Mesenchymal stem cell (in vitro differentiated cells and primary cell): ENCODE measurements at regions not wholly inside any gene's neighbourhood (a gene's known extent, or its start where the extent isn't known, plus 50 kb on each side); places are given as distances from the start of the nearest gene placed in this dataset.

Experiments
- DNase-seq: peaks from one replicate; pipeline ENCODE4 v3.0.0-alpha.2; 2013
- H2AFZ ChIP-seq: one replicate; pipeline ENCODE4 v1.6.1; 2013; ENCODE audit warnings: low read depth, mild to moderate bottlenecking, control low read depth, inconsistent platforms, low read length, moderate library complexity
- H2AK5ac ChIP-seq: 2 replicates; pipeline ENCODE4 v1.6.1; 2013; ENCODE audit warnings: low read length, moderate library complexity, mild to moderate bottlenecking, inconsistent platforms; ENCODE audit not compliant: severe bottlenecking
- H2BK120ac ChIP-seq: one replicate; pipeline ENCODE4 v1.6.1; 2013; ENCODE audit warnings: low read depth, mild to moderate bottlenecking, inconsistent platforms, low read length, moderate library complexity
- H2BK12ac ChIP-seq, 2 experiments: one replicate each; pipeline ENCODE4 v1.6.1; 2013; ENCODE audit warnings: inconsistent platforms in 2 of 2, low read length in 2 of 2, mild to moderate bottlenecking in 2 of 2, moderate library complexity in 2 of 2, control low read depth in 1 of 2
- H2BK15ac ChIP-seq: one replicate; pipeline ENCODE4 v1.6.1; 2013; ENCODE audit warnings: mild to moderate bottlenecking, low read depth, inconsistent platforms; ENCODE audit not compliant: poor library complexity, severe bottlenecking
- H2BK5ac ChIP-seq: 2 replicates; pipeline ENCODE4 v1.6.1; 2013; ENCODE audit warnings: low read depth, mild to moderate bottlenecking, low read length, control low read depth, inconsistent platforms; ENCODE audit not compliant: poor library complexity, severe bottlenecking
- H3K14ac ChIP-seq, 2 experiments: one replicate each; pipeline ENCODE4 v1.6.1; 2013; ENCODE audit warnings: inconsistent platforms in 2 of 2, low read length in 2 of 2, control low read depth in 1 of 2, mild to moderate bottlenecking in 1 of 2, moderate library complexity in 1 of 2
- H3K18ac ChIP-seq, 2 experiments: one replicate each; pipeline ENCODE4 v1.6.1; 2013; ENCODE audit warnings: inconsistent platforms in 2 of 2, low read length in 2 of 2, control low read depth in 1 of 2, low read depth in 1 of 2, mild to moderate bottlenecking in 1 of 2
- H3K23ac ChIP-seq, 2 experiments: one replicate each; pipeline ENCODE4 v1.6.1; 2013; ENCODE audit warnings: inconsistent platforms in 2 of 2, low read length in 2 of 2, mild to moderate bottlenecking in 2 of 2, moderate library complexity in 2 of 2, control low read depth in 1 of 2
- H3K27ac ChIP-seq: 2 replicates; pipeline ENCODE4 v1.5.1; 2013; ENCODE audit warnings: mild to moderate bottlenecking, moderate library complexity, low read length, control low read depth, inconsistent platforms; ENCODE audit not compliant: poor library complexity, severe bottlenecking
- H3K27me3 ChIP-seq, 2 experiments: 2 replicates each; pipeline versions ENCODE4 v1.6.1 to v1.7.0; 2013; ENCODE audit warnings: low read length in 2 of 2, mild to moderate bottlenecking in 2 of 2, moderate library complexity in 2 of 2, control low read depth in 1 of 2, inconsistent platforms in 1 of 2; ENCODE audit not compliant: control insufficient read depth in 1 of 2, insufficient read depth in 1 of 2
- H3K36me3 ChIP-seq, 2 experiments: 2 replicates each; pipeline versions ENCODE4 v1.6.1 to v1.7.0; 2013; ENCODE audit warnings: low read length in 2 of 2, control low read depth in 1 of 2, inconsistent platforms in 1 of 2, low read depth in 1 of 2, mild to moderate bottlenecking in 1 of 2; ENCODE audit not compliant: insufficient read depth in 2 of 2, control insufficient read depth in 1 of 2
- H3K4ac ChIP-seq, 2 experiments: one replicate each; pipeline ENCODE4 v1.6.1; 2013; ENCODE audit warnings: inconsistent platforms in 2 of 2, low read length in 2 of 2, mild to moderate bottlenecking in 2 of 2, moderate library complexity in 2 of 2, control low read depth in 1 of 2, low read depth in 1 of 2
- H3K4me1 ChIP-seq: 2 replicates; pipeline ENCODE4 v1.6.1; 2013; ENCODE audit warnings: low read depth, low read length, control low read depth; ENCODE audit not compliant: control insufficient read depth, insufficient read depth
- H3K4me2 ChIP-seq: 2 replicates; pipeline ENCODE4 v1.6.1; 2013; ENCODE audit warnings: low read length, mild to moderate bottlenecking, inconsistent platforms; ENCODE audit not compliant: poor library complexity, severe bottlenecking
- H3K4me3 ChIP-seq, 2 experiments: 2 replicates each; pipeline versions ENCODE4 v1.5.1 to v1.7.0; 2013; ENCODE audit warnings: low read length in 2 of 2, mild to moderate bottlenecking in 2 of 2, control low read depth in 1 of 2, low read depth in 1 of 2; ENCODE audit not compliant: insufficient read depth in 1 of 2
- H3K79me1 ChIP-seq: replicated peaks from 2 replicates; pipeline ENCODE4 v1.6.1; 2013; ENCODE audit warnings: mild to moderate bottlenecking, control low read depth, low read length, inconsistent platforms; ENCODE audit not compliant: poor library complexity, severe bottlenecking
- H3K9ac ChIP-seq: 2 replicates; pipeline ENCODE4 v1.7.0; 2013; ENCODE audit warnings: mild to moderate bottlenecking, low read length, moderate library complexity
- H3K9me3 ChIP-seq: 2 replicates; pipeline ENCODE4 v1.7.0; 2013; ENCODE audit warnings: mild to moderate bottlenecking, low read length; ENCODE audit not compliant: control insufficient read depth
- H4K8ac ChIP-seq: one replicate; pipeline ENCODE4 v1.6.1; 2013; ENCODE audit warnings: inconsistent platforms, mild to moderate bottlenecking, low read length, moderate library complexity
- H4K91ac ChIP-seq: one replicate; pipeline ENCODE4 v1.6.1; 2013; ENCODE audit warnings: mild to moderate bottlenecking, low read length, inconsistent platforms
- WGBS: methylation state at CpG from one replicate; pipeline ENCODE4 v1.1.7; 2013; ENCODE audit warnings: mixed read lengths; 5-methylcytosine and 5-hydroxymethylcytosine counted together

GRCh38 chr4:13285336-13285735 is 198.8 kb downstream of the RAB28 start:
- Histone ChIP-seq H3K27me3 (no peaks in the 10 kb centered on the region), H4K91ac (no peak overlapping the region), H3K4me2 (no peak overlapping the region), H3K18ac (no peak overlapping the region), H3K4me1 (no peaks in the 10 kb centered on the region), H2BK12ac (no peak overlapping the region), H3K9ac (no peak overlapping the region), H3K36me3 (no peaks in the 10 kb centered on the region), H3K4ac (no peak overlapping the region), H3K9me3 (peaks cover 5% of the 10 kb centered on the region), H2BK120ac (no peak overlapping the region), H3K4me3 (no peak overlapping the region), H2BK15ac (no peak overlapping the region), H2BK5ac (no peak overlapping the region), H3K27ac (no peak overlapping the region), H4K8ac (no peak overlapping the region), H2AK5ac (no peak overlapping the region), H3K14ac (no peak overlapping the region), H2AFZ (no peak overlapping the region), H3K79me1 (no peaks in the 10 kb centered on the region), H3K23ac (no peak overlapping the region)
- peak; percentile 15 for DNase-seq

- Histone ChIP-seq H3K4me2 (no peak overlapping the region), H3K27ac (no peak overlapping the region), H2AK5ac (no peak overlapping the region), H4K8ac (no peak overlapping the region), H3K4me1 (no peaks in the 10 kb centered on the region), H3K18ac (no peak overlapping the region), H2AFZ (no peak overlapping the region), H2BK120ac (no peak overlapping the region), H3K27me3 (no peaks in the 10 kb centered on the region), H4K91ac (no peak overlapping the region), H3K14ac (no peak overlapping the region), H2BK5ac (no peak overlapping the region), H2BK12ac (no peak overlapping the region), H3K23ac (no peak overlapping the region), H3K79me1 (no peaks in the 10 kb centered on the region), H3K4ac (no peak overlapping the region), H3K9me3 (peaks cover 5% of the 10 kb centered on the region), H3K9ac (no peak overlapping the region), H3K4me3 (no peak overlapping the region), H3K36me3 (no peaks in the 10 kb centered on the region), H2BK15ac (no peak overlapping the region)
- no peak for DNase-seq
- WGBS = no CpG with 5 or more reads among the region's 2 CpGs
Measured at GRCh38 chr4:13284932-13285331, 199.2 kb downstream of the RAB28 start.

DNA sequence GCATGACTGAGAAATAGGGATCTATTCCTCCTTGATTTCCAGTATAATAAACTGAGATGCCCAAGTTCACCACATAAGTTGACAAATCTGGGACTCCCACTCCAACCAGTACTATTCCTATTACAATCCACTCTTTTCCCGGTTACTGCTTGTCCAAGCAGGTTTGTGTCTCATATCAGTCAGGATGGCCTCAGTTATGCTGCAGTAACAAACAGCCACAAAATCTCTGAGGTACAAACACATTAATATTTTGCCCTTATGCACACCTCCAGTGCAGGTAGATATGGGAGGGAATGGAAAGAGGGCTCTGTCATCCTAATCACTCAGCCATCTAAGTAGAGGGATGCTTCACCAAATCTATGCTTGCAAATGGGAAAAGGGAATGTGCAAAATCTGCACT is 207.8 kb downstream of the RAB28 start:
- Histone ChIP-seq H4K91ac (no peak overlapping the region), H2BK5ac (no peak overlapping the region), H3K23ac (no peak overlapping the region), H2BK120ac (no peak overlapping the region), H3K9ac (no peak overlapping the region), H3K4ac (no peak overlapping the region), H3K9me3 (peaks cover 38% of the 10 kb centered on the region), H2BK12ac (no peak overlapping the region), H3K79me1 (no peaks in the 10 kb centered on the region), H3K4me1 (no peaks in the 10 kb centered on the region), H3K18ac (no peak overlapping the region), H2AFZ (no peak overlapping the region), H3K4me3 (no peak overlapping the region), H2BK15ac (no peak overlapping the region), H4K8ac (no peak overlapping the region), H3K4me2 (no peak overlapping the region), H3K36me3 (no peaks in the 10 kb centered on the region), H3K27ac (no peak overlapping the region), H3K27me3 (no peaks in the 10 kb centered on the region), H2AK5ac (no peak overlapping the region), H3K14ac (no peak overlapping the region)
- no peak for DNase-seq
- 100% methylated on average over 1 of the region's 1 CpG for WGBS

- Histone ChIP-seq H3K27ac (no peak overlapping the region), H4K8ac (no peak overlapping the region), H3K9me3 (peaks cover 20% of the 10 kb centered on the region), H3K27me3 (no peaks in the 10 kb centered on the region), H2BK5ac (no peak overlapping the region), H2BK15ac (no peak overlapping the region), H3K18ac (no peak overlapping the region), H4K91ac (no peak overlapping the region), H3K14ac (no peak overlapping the region), H3K4me2 (no peak overlapping the region), H3K79me1 (no peaks in the 10 kb centered on the region), H3K4me1 (no peaks in the 10 kb centered on the region), H2BK120ac (no peak overlapping the region), H3K23ac (no peak overlapping the region), H3K4me3 (no peak overlapping the region), H3K9ac (no peak overlapping the region), H3K4ac (no peak overlapping the region), H3K36me3 (no peaks in the 10 kb centered on the region), H2AFZ (no peak overlapping the region), H2BK12ac (no peak overlapping the region), H2AK5ac (no peak overlapping the region)
- DNase-seq = no peak
- 88% methylated on average over 2 of the region's 3 CpGs for WGBS
Measured at GRCh38 chr4:13268703-13269102, 215.4 kb downstream of the RAB28 start.
